ENCODE measurements at regions not wholly inside any gene's neighbourhood (a gene's known extent, or its start where the extent isn't known, plus 50 kb on each side); places are given as distances from the start of the nearest gene placed in this dataset.

- TF ChIP-seq CTCF (IDR thresholded peaks at IDR 0.05) (no peak), CREM (CRISPR knock-in tag; IDR thresholded peaks at IDR 0.05) (no peak), MYBL2 (CRISPR knock-in tag; IDR thresholded peaks at IDR 0.05) (no peak), MXD4 (CRISPR knock-in tag; IDR thresholded peaks at IDR 0.05; ENCODE audit: borderline replicate concordance) (no peak), STAT6 (CRISPR knock-in tag; conservative IDR thresholded peaks at IDR 0.05; ENCODE audit: low read depth) (no peak), SP1 (CRISPR knock-in tag; conservative IDR thresholded peaks at IDR 0.05) (no peak), ZNF121 (CRISPR knock-in tag; IDR thresholded peaks at IDR 0.05) (no peak), ZMAT4 (CRISPR knock-in tag; IDR thresholded peaks at IDR 0.05) (no peak), HMGXB4 (CRISPR knock-in tag; IDR thresholded peaks at IDR 0.05) (no peak), E2F1 (CRISPR knock-in tag; IDR thresholded peaks at IDR 0.05) (no peak), CREB1 (CRISPR knock-in tag; IDR thresholded peaks at IDR 0.05) (no peak), KAT7 (CRISPR knock-in tag; IDR thresholded peaks at IDR 0.05; ENCODE audit: borderline replicate concordance) (no peak), USF1 (CRISPR knock-in tag; IDR thresholded peaks at IDR 0.05) (no peak)
Observed at GRCh38 chr2:126431136-126431535, 224.8 kb upstream of the GYPC start.

Measured in WTC11 (cell line).